HG02943 (cell line): ENCODE measurements at regions not wholly inside any gene's neighbourhood (a gene's known extent, or its start where the extent isn't known, plus 50 kb on each side); places are given as distances from the start of the nearest gene placed in this dataset.

ENCODE experiments used
- ATAC-seq: cut with Tn5 transposase; IDR thresholded peaks from one replicate; pipeline ENCODE4 v1.9.1; 2021; ENCODE audit warnings: mild to moderate bottlenecking, low read depth, moderate library complexity; ENCODE audit not compliant: unreplicated experiment

DNA sequence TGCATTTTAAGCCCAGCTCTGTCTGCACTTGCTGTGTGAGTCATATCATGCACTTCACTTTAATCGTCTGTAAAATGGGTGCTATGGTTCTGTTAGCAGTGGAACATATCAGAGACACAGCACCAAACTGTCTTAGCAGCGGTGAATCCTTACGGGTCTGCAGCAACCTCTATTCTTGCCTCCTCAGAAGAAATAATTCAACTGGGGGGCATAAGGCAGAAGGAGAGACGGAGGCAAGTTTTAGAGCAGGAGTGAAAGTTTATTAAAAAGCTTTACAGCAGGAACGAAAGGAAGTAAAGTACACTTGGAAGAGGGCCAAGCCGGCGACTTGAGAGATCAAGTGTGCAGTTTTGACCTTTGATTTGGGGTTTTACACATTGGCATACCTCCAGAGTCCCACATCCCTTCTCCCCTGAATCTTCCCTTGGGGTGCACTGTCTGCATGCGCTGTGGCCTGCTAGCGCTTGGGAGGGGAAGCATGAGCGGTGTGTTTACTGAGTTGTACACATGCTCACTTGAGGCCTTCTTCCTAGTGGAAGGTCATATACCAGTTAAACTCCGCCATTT lies 109.8 kb downstream of the DDX1 start:
- ATAC-seq: no peak

DNA sequence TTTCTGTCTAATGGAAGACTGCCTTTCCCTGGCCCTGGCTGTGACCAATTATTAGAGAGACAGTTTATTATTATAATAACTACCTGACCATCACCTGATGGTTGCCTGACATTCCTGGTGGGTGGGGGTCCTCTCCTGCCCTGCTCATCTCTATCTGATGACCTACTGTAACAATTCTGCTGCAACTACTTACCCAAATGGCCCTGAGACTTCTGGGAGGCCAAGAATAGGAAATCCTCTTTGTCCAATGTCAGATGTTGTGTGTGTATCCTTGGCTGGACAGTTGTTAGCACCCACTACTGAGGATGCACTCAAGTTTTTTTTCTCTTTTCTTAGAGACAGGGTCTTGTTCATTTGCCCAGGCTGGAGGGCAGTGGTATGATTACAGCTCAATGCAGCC lies 110.3 kb downstream of the DDX1 start:
- ATAC-seq: no peak

DNA sequence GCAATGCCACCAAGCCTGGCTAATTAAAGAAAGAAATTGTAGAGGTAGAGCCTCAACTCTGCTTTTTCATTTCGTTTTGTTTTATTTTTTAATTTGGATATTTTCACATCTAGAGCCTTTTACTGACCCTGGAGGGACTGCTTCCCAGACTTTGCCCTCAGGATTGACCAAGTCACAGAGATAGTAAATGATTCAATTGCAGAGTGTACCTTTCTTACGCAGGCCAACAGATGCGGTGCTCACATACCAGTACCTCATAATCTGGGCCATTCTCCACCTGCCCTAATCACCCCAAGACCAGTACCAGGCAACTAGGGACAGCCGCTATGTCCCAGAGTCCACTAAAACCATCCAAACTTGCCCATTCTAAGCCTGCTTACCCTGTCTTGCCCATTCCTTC lies 110.8 kb downstream of the DDX1 start:
- ATAC-seq: no peak

DNA sequence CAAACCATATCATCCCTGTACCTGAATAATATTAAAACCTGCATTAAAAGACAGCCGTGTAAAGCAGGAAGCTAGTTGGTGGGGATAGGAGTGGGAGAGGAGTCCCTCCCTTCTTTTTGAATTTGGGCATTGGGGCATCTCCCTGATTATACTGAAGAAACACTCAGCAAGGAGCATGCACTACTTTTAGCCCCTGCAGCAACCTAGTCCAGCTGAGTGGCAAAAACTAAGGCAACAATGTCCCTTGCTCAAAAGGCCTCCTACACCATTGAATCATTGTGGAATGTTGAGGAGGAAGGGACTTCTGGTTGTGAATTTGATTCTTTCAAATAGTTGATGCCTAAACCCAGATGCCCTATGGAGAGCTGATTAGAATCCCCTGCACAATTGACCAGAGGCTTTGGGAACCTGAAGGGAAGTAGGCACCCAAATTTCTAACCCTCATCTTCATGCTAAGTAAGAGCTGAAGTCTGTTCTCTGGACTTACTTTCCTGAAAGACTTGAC lies 111.7 kb downstream of the DDX1 start:
- ATAC-seq: no peak

DNA sequence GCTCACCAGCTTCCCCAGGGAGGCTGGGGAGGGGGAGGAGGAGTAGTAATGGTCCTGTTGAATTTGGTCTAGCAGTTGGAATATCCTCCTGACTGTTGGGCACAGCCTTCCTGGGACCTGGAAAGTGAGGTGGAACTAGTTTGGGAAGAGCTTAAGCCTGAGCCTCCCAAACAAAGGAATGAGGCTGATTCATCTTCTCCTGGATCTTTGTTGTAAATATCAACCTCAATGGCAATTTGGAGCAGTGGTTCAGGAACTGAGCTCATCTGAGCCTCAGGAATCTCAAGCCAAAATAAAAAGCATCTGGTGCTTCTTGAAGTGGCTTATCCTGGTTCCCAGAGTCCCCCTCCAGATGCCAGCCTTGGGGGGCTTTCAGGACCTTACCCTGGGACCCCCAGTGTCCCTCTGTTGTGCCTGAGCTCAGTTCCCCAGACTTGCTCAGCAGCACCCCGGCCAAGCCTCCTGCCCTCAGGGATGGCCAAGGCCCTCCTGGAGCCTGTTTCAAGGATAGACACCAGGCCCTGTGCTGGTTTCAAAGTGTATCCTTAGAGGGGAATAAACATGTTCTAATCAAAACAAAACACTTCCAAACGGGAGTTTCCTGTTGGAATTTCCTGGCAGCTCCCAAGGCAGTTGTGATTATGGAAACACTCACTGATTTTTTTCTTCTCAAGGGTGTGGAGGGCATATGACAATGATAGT lies 112.6 kb downstream of the DDX1 start:
- ATAC-seq: no peak

DNA sequence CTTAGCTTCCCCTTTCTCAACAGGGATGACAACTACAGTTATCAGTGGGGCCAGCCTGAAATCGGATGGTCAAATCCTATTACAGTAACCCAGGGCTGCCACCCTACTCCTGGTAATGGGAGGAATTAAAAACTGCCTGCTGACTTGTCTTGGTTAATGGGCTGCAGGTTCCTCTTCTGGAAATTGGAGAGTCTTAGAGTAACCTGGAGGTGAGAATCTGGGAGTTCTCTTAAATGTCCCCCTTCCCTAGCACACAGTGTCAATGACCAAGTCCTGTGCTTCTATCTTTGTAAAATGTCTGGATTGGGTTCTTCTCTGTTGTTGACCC lies 113.1 kb downstream of the DDX1 start:
- no peak for ATAC-seq

DNA sequence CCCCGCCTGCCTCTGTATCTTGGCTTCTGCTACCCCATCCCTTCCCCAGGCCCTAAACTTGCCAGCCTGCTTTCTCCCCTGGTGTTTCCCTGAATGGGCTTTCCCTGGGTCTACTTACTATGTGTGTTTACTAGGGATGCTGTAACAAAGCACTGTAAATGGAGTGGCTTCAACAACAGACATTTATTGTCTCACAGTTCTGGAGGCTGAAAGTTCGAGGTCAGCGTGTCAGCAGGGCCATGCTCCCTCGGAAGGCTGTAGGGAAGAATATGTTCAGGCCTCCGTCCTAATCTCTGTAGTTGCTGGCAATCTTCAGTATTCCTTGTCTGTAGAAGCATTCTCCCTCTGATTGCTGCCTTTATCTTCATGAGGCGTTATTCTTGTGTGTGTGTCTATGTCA lies 113.6 kb downstream of the DDX1 start:
- no peak for ATAC-seq

DNA sequence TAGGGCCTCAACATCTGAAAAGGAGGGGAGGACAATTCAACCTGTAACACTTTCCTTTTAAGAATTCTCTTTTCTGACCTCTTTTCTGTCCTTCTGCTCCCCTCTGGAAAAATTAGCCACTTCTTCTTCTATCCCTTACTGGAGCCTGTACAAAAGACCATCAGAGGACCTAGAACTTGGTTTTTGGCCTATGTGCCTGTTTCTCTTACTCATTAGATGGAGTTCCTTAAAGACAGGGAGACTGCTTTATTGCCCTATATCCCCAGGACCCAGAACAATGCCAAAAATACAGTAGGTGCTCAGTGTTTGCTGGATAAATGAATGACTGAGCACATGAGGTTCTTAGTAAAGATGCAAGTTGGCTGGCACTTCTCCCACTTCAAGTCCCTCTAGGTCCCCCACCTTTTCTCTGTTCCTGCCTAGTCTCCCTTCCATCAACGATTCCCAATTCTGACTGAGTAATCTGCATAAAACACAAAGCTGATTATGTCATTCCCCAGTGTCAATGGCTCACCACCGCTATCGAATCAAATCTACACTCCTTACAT lies 114.2 kb downstream of the DDX1 start:
- ATAC-seq: no peak

DNA sequence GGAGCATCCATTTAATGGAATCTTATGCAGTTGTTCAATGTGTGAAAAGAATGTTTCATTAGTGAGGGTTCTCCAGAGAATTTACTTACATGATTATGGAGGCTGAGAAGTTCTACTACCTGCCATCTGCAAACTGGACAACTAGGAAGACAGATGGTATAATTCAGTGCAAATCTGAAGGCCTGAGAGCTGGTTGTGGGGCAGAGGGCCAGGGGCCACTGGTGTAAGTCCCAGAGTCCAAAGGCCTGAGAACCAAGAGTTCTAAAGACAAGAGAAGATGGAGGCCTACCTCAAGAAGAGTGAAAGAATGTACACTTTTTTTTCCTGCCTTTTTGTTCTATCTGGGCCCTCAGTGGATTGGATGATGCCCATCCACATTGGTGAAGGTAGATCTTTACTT lies 114.8 kb downstream of the DDX1 start:
- no peak for ATAC-seq

DNA sequence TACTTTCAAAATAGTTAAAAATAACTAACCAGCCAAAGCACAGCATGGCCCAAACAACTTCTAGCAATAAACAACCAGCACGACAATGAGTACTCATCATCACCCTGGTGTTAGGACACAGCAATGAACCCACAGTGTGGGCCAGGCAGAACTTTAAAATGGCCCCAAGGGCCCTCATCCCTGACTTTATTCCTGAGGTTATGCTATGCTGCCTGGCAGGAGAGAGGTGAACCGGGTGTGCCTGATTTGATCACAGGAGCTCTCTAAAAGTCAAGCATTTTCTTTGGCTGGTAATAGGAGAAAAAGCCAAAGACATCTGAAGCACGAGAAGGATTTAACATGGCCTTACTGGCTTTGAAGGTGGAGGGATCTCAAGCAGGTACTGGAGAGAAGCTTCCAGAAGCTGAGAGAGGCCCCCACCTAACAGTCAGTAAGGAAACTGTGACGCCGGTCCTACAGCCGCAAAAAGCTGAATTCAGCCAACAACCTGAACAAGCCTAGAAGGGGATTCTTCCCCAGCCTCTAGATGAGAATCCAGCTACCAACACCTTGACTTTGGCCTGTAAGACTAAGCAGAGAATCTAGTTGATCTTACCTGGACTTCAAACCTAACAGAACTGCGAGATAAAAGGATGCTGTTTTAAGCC lies 115.4 kb downstream of the DDX1 start:
- ATAC-seq: no peak

DNA sequence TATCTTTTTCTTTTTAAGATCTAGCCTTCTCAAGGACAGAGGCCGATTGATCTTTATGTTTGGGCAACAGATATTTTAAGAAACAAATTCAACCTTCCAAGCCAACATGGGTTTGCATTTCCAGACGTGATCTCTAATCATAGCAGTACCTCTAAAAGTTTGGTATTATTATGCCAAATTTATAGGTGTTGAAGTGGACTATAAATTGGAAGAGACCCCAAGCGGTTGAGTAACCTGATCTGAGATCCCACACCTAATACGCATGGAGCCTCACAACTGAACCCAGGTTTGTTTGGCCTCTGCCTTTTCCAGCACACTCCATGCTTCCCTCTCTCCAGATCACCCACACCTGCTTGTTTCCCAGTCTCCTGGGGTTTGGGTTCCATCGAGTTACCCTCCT lies 116.5 kb downstream of the DDX1 start:
- ATAC-seq: no peak

DNA sequence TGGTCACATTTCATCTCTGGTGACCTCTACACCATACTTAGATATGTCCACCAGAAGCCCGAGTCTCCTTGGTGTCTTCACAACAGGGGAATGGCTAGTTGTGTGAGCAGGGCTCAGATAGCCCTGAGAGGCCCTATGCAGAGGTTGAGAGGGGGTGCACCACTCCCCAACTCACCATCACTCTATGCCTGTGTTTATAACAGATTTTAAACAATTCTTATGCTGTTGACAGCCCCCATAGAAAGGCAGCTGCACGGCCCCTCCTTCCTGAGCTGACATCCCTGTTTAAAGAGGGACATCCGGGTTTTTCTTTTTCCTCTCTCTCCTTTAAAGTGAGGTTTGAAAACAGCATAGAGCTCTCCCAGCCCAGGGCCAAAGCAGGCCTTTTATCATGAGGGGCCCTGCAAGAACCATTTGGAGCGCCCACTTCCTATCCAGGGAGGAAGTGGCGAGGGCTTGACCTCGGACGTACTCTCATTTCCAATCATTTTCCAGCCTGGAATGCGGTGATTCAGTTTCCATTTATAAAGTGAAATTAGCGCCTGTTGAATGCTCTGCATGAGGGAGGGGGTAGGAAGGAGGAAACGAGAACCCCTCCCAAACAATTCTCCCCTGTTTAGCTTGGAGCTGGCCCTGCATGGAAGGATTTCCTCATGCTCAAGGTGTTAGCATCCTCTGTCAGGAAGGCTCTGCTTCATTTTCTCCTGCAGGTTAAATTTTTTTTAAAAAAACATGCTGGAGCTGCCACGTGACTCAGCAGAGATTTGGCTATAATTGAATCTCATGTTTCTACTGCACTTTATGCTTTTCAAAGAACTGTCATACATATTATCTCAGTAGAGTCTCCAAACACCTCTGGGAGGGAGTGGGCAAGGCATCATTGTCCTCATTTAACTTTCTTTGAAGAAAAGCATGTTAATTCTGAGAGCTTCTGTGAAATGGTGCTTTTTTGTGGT lies 117.5 kb downstream of the DDX1 start:
- no peak for ATAC-seq

DNA sequence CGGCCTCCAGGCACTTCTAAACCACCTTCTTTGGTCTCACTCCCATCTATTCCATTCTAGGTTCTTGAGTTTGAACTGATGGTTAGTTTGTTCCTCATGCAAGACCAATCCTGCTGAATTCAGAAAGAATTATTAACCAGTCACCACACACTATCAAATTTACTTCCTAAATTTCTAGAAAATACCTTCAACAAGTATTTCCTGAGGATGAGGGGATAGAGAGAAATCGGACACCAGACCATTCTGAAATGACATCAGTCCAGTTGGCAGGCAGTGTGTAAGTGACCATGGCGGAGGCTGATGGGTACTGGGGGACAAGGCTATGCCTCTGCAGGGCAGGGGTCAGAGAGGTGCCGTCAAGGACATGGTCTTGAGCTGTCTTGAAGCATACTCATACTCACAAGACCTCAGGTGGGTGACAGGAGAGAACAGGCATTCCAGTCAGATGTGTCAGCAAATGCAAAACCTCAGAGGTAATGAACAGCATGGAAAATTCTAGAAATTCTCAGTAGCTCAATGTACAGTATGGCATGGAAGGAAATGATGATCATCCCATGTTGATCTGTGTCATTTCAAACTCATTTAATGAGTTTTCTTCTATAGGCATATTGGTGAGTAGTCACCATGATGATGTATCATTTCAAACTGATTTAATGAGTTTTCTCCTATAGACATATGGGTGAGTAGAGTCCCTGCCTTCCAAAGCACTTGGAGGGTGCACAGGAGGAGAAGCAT lies 119.6 kb downstream of the DDX1 start:
- ATAC-seq: no peak

DNA sequence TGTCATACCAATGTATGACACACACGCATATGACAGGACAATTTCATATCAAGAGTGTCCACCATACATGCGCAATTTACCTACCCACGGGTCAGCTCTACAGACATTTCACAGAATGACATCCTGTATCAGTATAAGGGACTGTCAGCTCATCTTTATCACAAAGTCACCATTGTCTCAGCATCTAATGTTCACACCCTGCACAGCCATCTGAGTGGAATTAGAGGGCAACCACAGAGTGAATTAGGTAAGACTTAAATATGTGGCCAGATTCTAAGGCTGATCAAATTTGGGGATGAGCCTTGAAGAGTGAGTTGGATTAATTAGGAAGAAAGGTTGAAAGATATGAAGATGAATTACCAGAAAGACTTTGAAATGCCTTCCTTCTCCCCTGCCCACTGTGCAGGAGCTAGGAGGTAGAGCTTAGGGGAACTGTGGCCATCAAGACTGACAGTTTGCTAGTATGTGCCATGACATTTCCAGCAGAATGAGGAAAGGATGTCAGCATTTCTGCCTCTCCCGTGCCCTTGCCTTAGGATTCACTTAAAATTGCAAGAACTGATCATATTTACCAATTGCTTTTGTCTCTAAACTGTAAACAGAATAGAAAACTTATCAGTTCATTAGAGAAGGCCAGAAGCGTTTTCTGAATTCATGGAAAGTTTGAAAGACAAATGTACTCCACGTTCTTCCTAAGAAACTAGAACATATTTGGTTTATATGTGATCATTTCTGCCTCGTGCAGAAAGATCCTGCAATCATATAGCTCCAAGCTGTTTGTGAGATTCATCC lies 121.1 kb downstream of the DDX1 start:
- no peak for ATAC-seq

DNA sequence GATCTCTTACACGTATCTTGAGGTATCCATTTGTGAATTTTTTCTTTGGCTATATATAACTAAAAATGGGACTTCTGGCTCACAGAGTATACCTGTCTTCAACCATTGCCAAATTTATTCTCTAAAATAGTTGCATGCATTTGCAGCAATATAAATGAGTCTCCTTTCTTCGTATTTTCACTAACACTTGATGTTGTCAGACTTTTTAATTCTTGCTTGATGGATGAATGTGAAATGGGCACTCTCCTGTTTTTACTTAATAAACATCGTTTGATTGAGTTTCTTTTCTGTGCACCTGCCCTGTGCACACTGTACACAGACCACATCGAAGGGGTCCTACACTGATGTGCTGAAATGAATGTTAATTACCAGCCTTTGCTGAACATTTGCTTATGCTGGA lies 121.8 kb downstream of the DDX1 start:
- ATAC-seq: no peak

DNA sequence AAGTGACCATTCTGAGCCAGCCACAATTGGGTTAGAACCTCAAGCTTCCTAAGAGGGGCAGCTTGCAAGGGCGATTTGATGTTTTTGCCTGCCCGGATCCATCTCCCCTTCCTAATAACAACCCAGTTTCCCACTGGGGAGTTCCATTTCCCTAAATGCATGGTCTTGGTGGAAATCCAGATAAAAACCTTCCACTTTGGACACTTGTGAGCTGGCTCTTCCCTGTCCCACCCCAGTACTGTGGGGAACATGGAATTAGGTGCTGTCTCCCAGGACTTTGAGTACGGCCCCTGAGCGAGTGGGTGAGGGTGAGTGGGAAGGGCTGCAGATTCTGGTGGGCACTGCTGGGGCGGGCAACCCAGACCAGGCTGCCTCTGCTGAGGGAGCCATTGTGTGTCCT lies 122.3 kb downstream of the DDX1 start:
- ATAC-seq: no peak

DNA sequence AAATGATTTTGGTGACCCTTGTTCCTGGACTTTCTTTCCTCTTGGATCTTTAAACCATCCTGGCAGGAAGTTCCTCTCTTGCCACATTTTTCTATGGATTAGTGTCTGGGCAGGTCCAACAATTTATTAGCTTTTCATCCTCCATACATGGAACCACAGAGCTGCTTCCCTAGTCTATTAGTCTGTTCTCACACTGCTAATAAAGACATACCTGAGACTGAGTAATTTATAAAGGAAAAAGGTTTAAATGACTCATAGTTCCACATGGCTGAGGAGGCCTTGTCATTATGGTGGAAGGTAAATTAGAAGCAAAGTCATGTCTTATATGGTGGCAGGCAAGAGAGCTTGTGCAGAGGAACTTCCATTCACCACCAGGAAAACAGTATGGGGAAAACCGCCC lies 122.9 kb downstream of the DDX1 start:
- ATAC-seq: no peak

DNA sequence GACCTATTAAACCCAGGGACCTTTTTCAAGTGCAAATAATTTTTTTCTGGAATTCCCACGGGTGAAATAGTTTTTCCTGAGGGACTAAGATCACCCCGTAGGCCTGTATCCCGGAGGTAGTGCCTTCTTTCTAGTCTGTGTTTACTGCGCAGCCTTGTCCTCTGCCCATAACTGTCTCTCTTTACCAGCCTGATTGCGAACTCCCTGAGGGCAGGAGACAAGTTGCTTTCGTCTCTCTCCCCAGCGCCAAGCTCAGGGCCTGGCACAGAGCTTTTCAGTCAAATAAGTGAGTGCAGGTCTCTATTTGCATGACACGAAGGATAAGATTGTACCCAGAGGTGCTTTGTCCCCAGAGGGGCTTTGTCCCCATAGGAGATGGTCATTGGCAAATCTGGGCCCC lies 123.9 kb downstream of the DDX1 start:
- no peak for ATAC-seq
